ENCODE measurements at regions not wholly inside any gene's neighbourhood (a gene's known extent, or its start where the extent isn't known, plus 50 kb on each side); places are given as distances from the start of the nearest gene placed in this dataset.
A peak's percentile ranks its signal among the peaks of the same experiment; 100 is the strongest.

GRCh38 chr10:3904419-3904960, 119.5 kb upstream of the KLF6 start:
- no peak overlapping the region for H3K27ac ChIP-seq
- no peak for TF ChIP-seq CTCF (conservative IDR thresholded peaks at IDR 0.05)

- H3K27ac ChIP-seq: no peak overlapping the region
- no peak for TF ChIP-seq CTCF (conservative IDR thresholded peaks at IDR 0.05)
These were observed 117.9 kb upstream of the KLF6 start for GRCh38 chr10:3902809-3903410.

- peak; percentile 29 for TF ChIP-seq CTCF (conservative IDR thresholded peaks at IDR 0.05)
- no peak overlapping the region for H3K27ac ChIP-seq
These were observed 117.2 kb upstream of the KLF6 start for GRCh38 chr10:3902054-3902808.

- no peak for TF ChIP-seq CTCF (conservative IDR thresholded peaks at IDR 0.05)
These were observed 116.4 kb upstream of the KLF6 start for GRCh38 chr10:3901370-3901769.

GRCh38 chr10:3900391-3900790, 115.4 kb upstream of the KLF6 start:
- H3K27ac ChIP-seq: no peak overlapping the region
- no peak for TF ChIP-seq CTCF (conservative IDR thresholded peaks at IDR 0.05)

More at GRCh38 chr10:3901370-3901769, 116.4 kb upstream of the KLF6 start:
- H3K27ac ChIP-seq: no peak overlapping the region

- peak overlapping the region; percentile 65 for H3K27ac ChIP-seq
- TF ChIP-seq CTCF (conservative IDR thresholded peaks at IDR 0.05): no peak
These were observed 113.8 kb upstream of the KLF6 start for GRCh38 chr10:3898821-3899220.

GRCh38 chr10:3897156-3897555, 112.1 kb upstream of the KLF6 start:
- H3K27ac ChIP-seq: no peak overlapping the region
- no peak for TF ChIP-seq CTCF (conservative IDR thresholded peaks at IDR 0.05)

Data from VCaP (cell line).